Thyroid gland (tissue), 4 donors: ENCODE measurements at regions not wholly inside any gene's neighbourhood (a gene's known extent, or its start where the extent isn't known, plus 50 kb on each side); places are given as distances from the start of the nearest gene placed in this dataset.

Experiments
- DNase-seq, 2 donors: peaks; one replicate each; pipeline ENCODE4 v3.0.0-alpha.2; 2019
- H3K27ac ChIP-seq, 3 donors: fragments of 200-600 bp; sonication (generic); 1 replicate in 2 of 3; 2 replicates in 1 of 3; pipeline ENCODE4 v1.5.1; 2016 to 2019; ENCODE audit warnings: mild to moderate bottlenecking in 1 of 3, moderate library complexity in 1 of 3
- H3K27me3 ChIP-seq: fragments of 200-600 bp; sonication (generic); one replicate; pipeline ENCODE4 v1.5.1; 2019
- H3K36me3 ChIP-seq, 2 donors: fragments of 200-600 bp; sonication (generic); one replicate each; pipeline ENCODE4 v1.5.1; 2016 to 2019
- H3K4me1 ChIP-seq, 2 donors: fragments of 200-600 bp; sonication (generic); one replicate each; pipeline ENCODE4 v1.5.1; 2017 to 2019
- H3K4me3 ChIP-seq, 3 donors: fragments of 200-600 bp; sonication (generic); replicated peaks in 1 of 3; 1 replicate in 2 of 3; 2 replicates in 1 of 3; pipeline ENCODE4 v1.5.1; 2016; ENCODE audit warnings: mild to moderate bottlenecking in 1 of 3
- H3K9me3 ChIP-seq: fragments of 200-600 bp; sonication (generic); one replicate; pipeline ENCODE4 v1.5.1; 2017
- CTCF ChIP-seq, 6 experiments: fragments of 200-600 bp in 3 of 6; fragments of 450-650 bp in 3 of 6; sonication (generic) in 3 of 6; IDR thresholded peaks; one replicate each; pipeline ENCODE4 v1.5.1; 2016 to 2019; ENCODE audit warnings: antibody characterized with exemption in 6 of 6, mild to moderate bottlenecking in 2 of 6, inconsistent platforms in 1 of 6, moderate library complexity in 1 of 6
- POLR2A ChIP-seq, 2 donors: fragments of 450-650 bp; IDR thresholded peaks; one replicate each; pipeline ENCODE4 v1.6.1; 2017; ENCODE audit warnings: antibody characterized with exemption in 2 of 2, mild to moderate bottlenecking in 2 of 2, moderate library complexity in 1 of 2
- WGBS, 2 donors: methylation state at CpG; one replicate each; pipeline ENCODE4 v1.1.5; 2017; 5-methylcytosine and 5-hydroxymethylcytosine counted together
- intact Hi-C: fragments of 100-400 bp; cut with DNase I; formaldehyde crosslinking; loops from one replicate; pipeline ENCODE4 v1.15.1; 2023

- TF ChIP-seq POLR2A (IDR thresholded peaks at IDR 0.05) (no peak), CTCF (IDR thresholded peaks at IDR 0.05) (no peak)
- Histone ChIP-seq H3K36me3 (no peaks in the 10 kb centered on the region), H3K9me3 (no peaks in the 10 kb centered on the region), H3K27ac (no peak overlapping the region), H3K4me3 (no peak overlapping the region), H3K27me3 (no peaks in the 10 kb centered on the region), H3K4me1 (no peaks in the 10 kb centered on the region)
- WGBS, 2 donors = 32 to 37% methylated on average over 2 of the region's 2 CpGs
- intact Hi-C loops = no loop called here
- no peak for DNase-seq
Observed at GRCh38 chr2:139628931-139629330, 848.7 kb upstream of the NXPH2 start.

GRCh38 chr2:139626128-139626527, 845.9 kb upstream of the NXPH2 start:
- H3K27ac ChIP-seq = no peak overlapping the region
- no peak overlapping the region for H3K4me3 ChIP-seq
- TF ChIP-seq CTCF (IDR thresholded peaks at IDR 0.05) (no peak), POLR2A (IDR thresholded peaks at IDR 0.05) (no peak)
- no peaks in the 10 kb centered on the region for H3K4me1 ChIP-seq
- 92 to 94% methylated on average over 3 of the region's 3 CpGs for WGBS, 2 donors
- intact Hi-C loops = no loop called here
- DNase-seq = no peak
- no peaks in the 10 kb centered on the region for H3K9me3 ChIP-seq
- no peaks in the 10 kb centered on the region for H3K36me3 ChIP-seq
- H3K27me3 ChIP-seq = no peaks in the 10 kb centered on the region

- TF ChIP-seq CTCF (IDR thresholded peaks at IDR 0.05) = no peak
- Histone ChIP-seq H3K4me3 (no peak overlapping the region), H3K27ac (no peak overlapping the region), H3K36me3 (no peaks in the 10 kb centered on the region), H3K4me1 (no peaks in the 10 kb centered on the region), H3K9me3 (no peaks in the 10 kb centered on the region), H3K27me3 (no peaks in the 10 kb centered on the region)
- DNase-seq = no peak
- intact Hi-C loops = no loop called here
- WGBS, 2 donors = 24 to 37% methylated on average over 1 of the region's 1 CpG
Observed at GRCh38 chr2:139622691-139623090, 842.5 kb upstream of the NXPH2 start.

- Histone ChIP-seq H3K4me3 (no peak overlapping the region), H3K36me3 (no peaks in the 10 kb centered on the region), H3K27me3 (no peaks in the 10 kb centered on the region), H3K9me3 (no peaks in the 10 kb centered on the region), H3K4me1 (no peaks in the 10 kb centered on the region), H3K27ac (no peak overlapping the region)
- no peak for TF ChIP-seq CTCF (IDR thresholded peaks at IDR 0.05)
- no peak for TF ChIP-seq POLR2A (IDR thresholded peaks at IDR 0.05)
- intact Hi-C loops = no loop called here
- no peak for DNase-seq
Observed at GRCh38 chr2:139617747-139618146, 837.6 kb upstream of the NXPH2 start.

- Histone ChIP-seq H3K4me3 (no peak overlapping the region), H3K4me1 (no peaks in the 10 kb centered on the region), H3K27ac (no peak overlapping the region), H3K36me3 (no peaks in the 10 kb centered on the region), H3K9me3 (no peaks in the 10 kb centered on the region), H3K27me3 (no peaks in the 10 kb centered on the region)
- no peak for DNase-seq
- WGBS, 2 donors = 95% methylated on average over 3 of the region's 3 CpGs
- TF ChIP-seq POLR2A (IDR thresholded peaks at IDR 0.05) (no peak), CTCF (IDR thresholded peaks at IDR 0.05) (no peak)
- intact Hi-C loops = no loop called here
Observed at GRCh38 chr2:139613264-139613663, 833.1 kb upstream of the NXPH2 start.
